SK-N-SH (cell line): ENCODE measurements at regions not wholly inside any gene's neighbourhood (a gene's known extent, or its start where the extent isn't known, plus 50 kb on each side); places are given as distances from the start of the nearest gene placed in this dataset.

Experiments used
- CTCF ChIA-PET: fragments of 300-600, 350-600 bp; formaldehyde crosslinking; extraction: SDS; loops from one replicate; lab custom pipeline; 2021; lab: Yijun Ruan, JAX
- POLR2A ChIA-PET: fragments of 350-600 bp; sonication (Branson Sonifier 250); formaldehyde crosslinking; extraction: SDS; loops from one replicate; lab custom pipeline; 2020; ENCODE audit warnings: antibody characterized with exemption, inconsistent platforms; lab: Yijun Ruan, JAX
- DNase-seq: peaks from one replicate; pipeline ENCODE4 v3.0.0; 2012
- H2AFZ ChIP-seq: fragments of 200-600 bp; sonication (generic); 2 replicates; pipeline ENCODE4 v1.8.1; 2016; ENCODE audit warnings: antibody characterized with exemption, mild to moderate bottlenecking, low read depth
- H3F3A ChIP-seq: fragments of 200-600 bp; sonication (generic); replicated peaks from 2 replicates; pipeline ENCODE3; 2016; ENCODE audit warnings: antibody characterized with exemption, mild to moderate bottlenecking; ENCODE audit not compliant: insufficient read depth
- H3K27ac ChIP-seq, 2 experiments: fragments of 200-500 bp in 1 of 2; fragments of 200-600 bp in 1 of 2; sonication (Bioruptor generic) in 1 of 2; sonication (generic), shearing (Covaris generic) in 1 of 2; 2 replicates each; pipeline versions ENCODE4 v1.5.1 to v1.6.1; 2014 to 2016; ENCODE audit warnings: low read depth in 2 of 2, inconsistent platforms in 1 of 2, low read length in 1 of 2, mild to moderate bottlenecking in 1 of 2, mixed read lengths in 1 of 2
- H3K27me3 ChIP-seq: fragments of 200-600 bp; sonication (generic), shearing (Covaris generic); 2 replicates; pipeline ENCODE4 v1.6.1; 2016; ENCODE audit warnings: mixed run types; ENCODE audit not compliant: insufficient read depth
- H3K36me3 ChIP-seq, 2 experiments: fragments of 200-500 bp in 1 of 2; fragments of 200-600 bp in 1 of 2; sonication (Bioruptor generic) in 1 of 2; sonication (generic) in 1 of 2; replicated peaks in 1 of 2; 2 replicates each; pipeline versions ENCODE3 to v1.5.1; 2014 to 2016; ENCODE audit warnings: low read length in 1 of 2, mild to moderate bottlenecking in 1 of 2; ENCODE audit not compliant: insufficient read depth in 2 of 2, control insufficient read depth in 1 of 2
- H3K4me1 ChIP-seq, 2 experiments: fragments of 200-500 bp in 1 of 2; fragments of 200-600 bp in 1 of 2; sonication (Bioruptor generic) in 1 of 2; sonication (generic), shearing (Covaris generic) in 1 of 2; 2 replicates each; pipeline versions ENCODE4 v1.5.1 to v1.6.1; 2014 to 2016; ENCODE audit warnings: low read depth in 1 of 2, low read length in 1 of 2, mixed run types in 1 of 2; ENCODE audit not compliant: insufficient read depth in 2 of 2, control insufficient read depth in 1 of 2
- H3K4me2 ChIP-seq: fragments of 200-600 bp; sonication (generic), shearing (Covaris generic); 2 replicates; pipeline ENCODE4 v1.6.1; 2017; ENCODE audit warnings: mixed run types
- H3K4me3 ChIP-seq, 2 experiments: fragments of 200-500 bp in 1 of 2; fragments of 200-600 bp in 1 of 2; sonication (Bioruptor generic) in 1 of 2; sonication (generic), shearing (Covaris generic) in 1 of 2; 2 replicates each; pipeline versions ENCODE4 v1.5.1 to v1.8.1; 2014 to 2016; ENCODE audit warnings: low read depth in 2 of 2, inconsistent platforms in 1 of 2, low read length in 1 of 2, mild to moderate bottlenecking in 1 of 2, mixed read lengths in 1 of 2, moderate library complexity in 1 of 2
- H3K79me2 ChIP-seq: fragments of 200-600 bp; sonication (generic); 2 replicates; pipeline ENCODE4 v1.8.1; 2017; ENCODE audit warnings: mild to moderate bottlenecking; ENCODE audit not compliant: insufficient read depth
- H3K9ac ChIP-seq: fragments of 200-600 bp; sonication (generic); 2 replicates; pipeline ENCODE4 v1.6.1; 2017; ENCODE audit warnings: mixed run types
- H3K9me2 ChIP-seq: fragments of 200-600 bp; sonication (generic); 2 replicates; pipeline ENCODE4 v1.6.1; 2017; ENCODE audit warnings: mixed run types
- H3K9me3 ChIP-seq: fragments of 200-600 bp; sonication (generic); 2 replicates; pipeline ENCODE4 v1.6.1; 2017; ENCODE audit warnings: mixed run types, mild to moderate bottlenecking, moderate library complexity
- H4K20me1 ChIP-seq: fragments of 200-600 bp; sonication (generic); 2 replicates; pipeline ENCODE4 v1.6.1; 2017; ENCODE audit warnings: mild to moderate bottlenecking, mixed run types; ENCODE audit not compliant: insufficient read depth
- CHD2 ChIP-seq: fragments of 150-350 bp; IDR thresholded peaks from 2 replicates; pipeline ENCODE4 v1.6.1; 2018; ENCODE audit warnings: low read length; ENCODE audit not compliant: partially characterized antibody
- ELF1 ChIP-seq: IDR thresholded peaks from 2 replicates; pipeline ENCODE4 v1.4.0; 2012
- EP300 ChIP-seq, 2 experiments: IDR thresholded peaks; 2 replicates each; pipeline versions ENCODE4 v1.4.0 to v1.6.1; 2012; ENCODE audit warnings: borderline replicate concordance in 1 of 2, low read depth in 1 of 2, low read length in 1 of 2
- GABPA ChIP-seq: IDR thresholded peaks from 2 replicates; pipeline ENCODE4 v1.4.0; 2012; ENCODE audit warnings: low read depth, mild to moderate bottlenecking
- JUND ChIP-seq: IDR thresholded peaks from 2 replicates; pipeline ENCODE4 v1.4.0; 2012
- POLR2AphosphoS5 ChIP-seq: IDR thresholded peaks from 2 replicates; pipeline ENCODE4 v1.6.1; 2012; ENCODE audit warnings: low read depth, low read length
- RXRA ChIP-seq: IDR thresholded peaks from 2 replicates; pipeline ENCODE4 v1.4.0; 2012; ENCODE audit warnings: low read depth, mild to moderate bottlenecking, borderline replicate concordance
- TAF1 ChIP-seq: IDR thresholded peaks from 2 replicates; pipeline ENCODE4 v1.6.1; 2012; ENCODE audit warnings: low read depth, mild to moderate bottlenecking, low read length, moderate library complexity, borderline replicate concordance
- TEAD4 ChIP-seq: IDR thresholded peaks from 2 replicates; pipeline ENCODE4 v1.4.0; 2012; ENCODE audit warnings: mild to moderate bottlenecking, borderline replicate concordance; ENCODE audit not compliant: insufficient read depth
- WGBS: methylation state at CpG from one replicate; pipeline ENCODE4 v1.1.6; 2017; ENCODE audit warnings: low lambda C conversion rate; 5-methylcytosine and 5-hydroxymethylcytosine counted together
- TF ChIP-seq, protein P1 (sequence below): IDR thresholded peaks from 2 replicates; pipeline ENCODE4 v1.4.0; 2012; ENCODE audit warnings: low read depth, borderline replicate concordance
- TF ChIP-seq, protein P2 (sequence below): IDR thresholded peaks from 2 replicates; pipeline ENCODE4 v1.4.0; 2012; ENCODE audit warnings: low read depth, borderline replicate concordance
- TF ChIP-seq, protein P3 (sequence below): fragments of 150-350 bp; IDR thresholded peaks from 2 replicates; pipeline ENCODE4 v1.6.1; 2016; ENCODE audit warnings: mild to moderate bottlenecking, low read depth, low read length
- TF ChIP-seq, protein P4 (sequence below): IDR thresholded peaks from 2 replicates; pipeline ENCODE4 v1.4.0; 2012; ENCODE audit warnings: low read depth

DNA sequence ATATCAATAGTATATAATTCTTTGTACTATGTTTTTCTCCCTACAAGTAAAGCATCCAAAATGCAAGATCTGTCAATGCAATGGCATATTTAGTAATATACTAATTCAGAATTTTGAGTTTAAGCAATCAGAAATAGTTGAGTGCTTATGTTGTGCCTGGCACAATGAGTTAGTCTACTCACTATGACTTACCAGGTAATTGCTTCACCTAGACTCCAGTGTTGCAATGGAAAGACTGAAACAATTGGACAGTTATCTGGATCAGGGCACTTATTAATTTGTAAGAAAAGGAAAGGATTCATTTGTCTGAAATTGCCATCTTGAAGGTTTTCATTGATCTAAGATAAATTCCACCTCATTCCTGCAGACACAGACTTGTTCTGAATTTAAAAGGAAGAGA is 97.6 kb upstream of the TCF4 start:
- H4K20me1 ChIP-seq: no peaks in the 10 kb centered on the region
- TF ChIP-seq TAF1 (no peak), GABPA (no peak), TEAD4 (no peak), ELF1 (no peak), JUND (no peak), POLR2AphosphoS5 (no peak), CHD2 (no peak), RXRA (no peak), EP300 (IDR thresholded peaks at IDR 0.05; ENCODE audit: borderline replicate concordance in 1 of 2, low read depth in 1 of 2, low read length in 1 of 2) (no peak)
- TF ChIP-seq, protein P1, sequence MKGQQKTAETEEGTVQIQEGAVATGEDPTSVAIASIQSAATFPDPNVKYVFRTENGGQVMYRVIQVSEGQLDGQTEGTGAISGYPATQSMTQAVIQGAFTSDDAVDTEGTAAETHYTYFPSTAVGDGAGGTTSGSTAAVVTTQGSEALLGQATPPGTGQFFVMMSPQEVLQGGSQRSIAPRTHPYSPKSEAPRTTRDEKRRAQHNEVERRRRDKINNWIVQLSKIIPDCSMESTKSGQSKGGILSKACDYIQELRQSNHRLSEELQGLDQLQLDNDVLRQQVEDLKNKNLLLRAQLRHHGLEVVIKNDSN: no peak
- TF ChIP-seq, protein P2, sequence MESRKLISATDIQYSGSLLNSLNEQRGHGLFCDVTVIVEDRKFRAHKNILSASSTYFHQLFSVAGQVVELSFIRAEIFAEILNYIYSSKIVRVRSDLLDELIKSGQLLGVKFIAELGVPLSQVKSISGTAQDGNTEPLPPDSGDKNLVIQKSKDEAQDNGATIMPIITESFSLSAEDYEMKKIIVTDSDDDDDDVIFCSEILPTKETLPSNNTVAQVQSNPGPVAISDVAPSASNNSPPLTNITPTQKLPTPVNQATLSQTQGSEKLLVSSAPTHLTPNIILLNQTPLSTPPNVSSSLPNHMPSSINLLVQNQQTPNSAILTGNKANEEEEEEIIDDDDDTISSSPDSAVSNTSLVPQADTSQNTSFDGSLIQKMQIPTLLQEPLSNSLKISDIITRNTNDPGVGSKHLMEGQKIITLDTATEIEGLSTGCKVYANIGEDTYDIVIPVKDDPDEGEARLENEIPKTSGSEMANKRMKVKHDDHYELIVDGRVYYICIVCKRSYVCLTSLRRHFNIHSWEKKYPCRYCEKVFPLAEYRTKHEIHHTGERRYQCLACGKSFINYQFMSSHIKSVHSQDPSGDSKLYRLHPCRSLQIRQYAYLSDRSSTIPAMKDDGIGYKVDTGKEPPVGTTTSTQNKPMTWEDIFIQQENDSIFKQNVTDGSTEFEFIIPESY: no peak
- TF ChIP-seq, protein P3, sequence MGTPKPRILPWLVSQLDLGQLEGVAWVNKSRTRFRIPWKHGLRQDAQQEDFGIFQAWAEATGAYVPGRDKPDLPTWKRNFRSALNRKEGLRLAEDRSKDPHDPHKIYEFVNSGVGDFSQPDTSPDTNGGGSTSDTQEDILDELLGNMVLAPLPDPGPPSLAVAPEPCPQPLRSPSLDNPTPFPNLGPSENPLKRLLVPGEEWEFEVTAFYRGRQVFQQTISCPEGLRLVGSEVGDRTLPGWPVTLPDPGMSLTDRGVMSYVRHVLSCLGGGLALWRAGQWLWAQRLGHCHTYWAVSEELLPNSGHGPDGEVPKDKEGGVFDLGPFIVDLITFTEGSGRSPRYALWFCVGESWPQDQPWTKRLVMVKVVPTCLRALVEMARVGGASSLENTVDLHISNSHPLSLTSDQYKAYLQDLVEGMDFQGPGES: no peak
- TF ChIP-seq, protein P4, sequence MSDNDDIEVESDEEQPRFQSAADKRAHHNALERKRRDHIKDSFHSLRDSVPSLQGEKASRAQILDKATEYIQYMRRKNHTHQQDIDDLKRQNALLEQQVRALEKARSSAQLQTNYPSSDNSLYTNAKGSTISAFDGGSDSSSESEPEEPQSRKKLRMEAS: no peak
- no peaks in the 10 kb centered on the region for H3K27me3 ChIP-seq
- no peak overlapping the region for H2AFZ ChIP-seq
- H3K4me3 ChIP-seq: no peak overlapping the region
- DNase-seq: no peak
- no peak overlapping the region for H3K27ac ChIP-seq
- no peak overlapping the region for H3K4me2 ChIP-seq
- H3K79me2 ChIP-seq: no peaks in the 10 kb centered on the region
- no peaks in the 10 kb centered on the region for H3K36me3 ChIP-seq
- POLR2A ChIA-PET: no interaction called here
- no peak overlapping the region for H3K9ac ChIP-seq
- CTCF ChIA-PET: no interaction called here
- H3K9me2 ChIP-seq: no peaks in the 10 kb centered on the region
- H3K9me3 ChIP-seq: no peaks in the 10 kb centered on the region
- no peaks in the 10 kb centered on the region for H3K4me1 ChIP-seq
- H3F3A ChIP-seq: no peaks in the 10 kb centered on the region

DNA sequence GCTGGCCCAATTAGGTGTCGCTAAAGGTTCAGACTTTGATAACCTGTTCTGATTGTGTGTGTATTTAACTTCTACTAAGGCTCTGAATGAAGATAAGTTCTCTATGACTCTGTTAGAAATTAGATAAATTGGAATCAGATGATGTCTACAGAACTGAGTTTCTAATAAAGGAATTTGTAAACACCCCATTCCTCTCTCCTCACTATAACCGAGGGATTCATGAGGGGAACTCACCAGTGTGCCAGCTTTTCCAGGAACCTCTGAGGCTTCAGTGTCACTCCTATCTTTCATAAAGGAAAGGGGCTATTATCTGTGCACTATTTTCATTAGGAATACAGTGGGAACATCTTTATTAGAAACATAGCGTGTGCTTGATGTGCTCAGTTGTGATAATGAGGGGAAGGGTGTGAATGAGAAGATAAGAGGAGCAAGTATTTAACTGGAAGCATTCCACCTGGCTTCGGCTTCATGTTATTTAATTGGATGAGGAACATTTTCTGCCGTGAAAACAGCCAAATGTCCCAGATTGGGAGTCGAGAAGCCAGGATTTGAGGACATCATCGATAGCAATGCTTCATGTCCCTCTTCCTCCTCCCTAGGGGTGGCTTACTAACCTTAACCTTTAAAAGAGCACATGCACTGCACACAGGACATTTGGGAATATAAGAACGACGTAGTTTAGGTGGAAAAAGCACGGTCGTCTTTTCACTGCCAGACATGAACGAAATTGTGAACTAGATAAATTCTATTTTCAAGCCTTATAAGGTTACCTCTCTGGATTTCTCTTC is 84.8 kb upstream of the TCF4 start:
- ChIA-PET CTCF (no interaction called here), POLR2A (no interaction called here)
- 66% methylated on average over 12 of the region's 12 CpGs for WGBS
- no peak overlapping the region for H3K4me2 ChIP-seq
- no peak for DNase-seq
- H2AFZ ChIP-seq: no peak overlapping the region
- H3F3A ChIP-seq: no peaks in the 10 kb centered on the region
- H3K79me2 ChIP-seq: no peaks in the 10 kb centered on the region
- H3K9me2 ChIP-seq: no peaks in the 10 kb centered on the region
- H3K9ac ChIP-seq: no peak overlapping the region
- no peaks in the 10 kb centered on the region for H3K36me3 ChIP-seq
- H3K27me3 ChIP-seq: no peaks in the 10 kb centered on the region
- TF ChIP-seq TAF1 (no peak), GABPA (no peak), CHD2 (no peak)
- no peak overlapping the region for H3K4me3 ChIP-seq
- H4K20me1 ChIP-seq: no peaks in the 10 kb centered on the region
- H3K9me3 ChIP-seq: no peaks in the 10 kb centered on the region
- peaks cover 0 to 7% of the 10 kb centered on the region in 2 experiments; a peak in 2 of 4 replicates for H3K4me1 ChIP-seq
- no peak overlapping the region for H3K27ac ChIP-seq
